ELR (cell line): ENCODE measurements at regions not wholly inside any gene's neighbourhood (a gene's known extent, or its start where the extent isn't known, plus 50 kb on each side); places are given as distances from the start of the nearest gene placed in this dataset.
A peak's percentile ranks its signal among the peaks of the same experiment; 100 is the strongest.

ENCODE experiments used
- DNase-seq: peaks from one replicate; pipeline ENCODE4 v3.0.0-alpha.2; 2015; ENCODE audit warnings: low read depth

DNA sequence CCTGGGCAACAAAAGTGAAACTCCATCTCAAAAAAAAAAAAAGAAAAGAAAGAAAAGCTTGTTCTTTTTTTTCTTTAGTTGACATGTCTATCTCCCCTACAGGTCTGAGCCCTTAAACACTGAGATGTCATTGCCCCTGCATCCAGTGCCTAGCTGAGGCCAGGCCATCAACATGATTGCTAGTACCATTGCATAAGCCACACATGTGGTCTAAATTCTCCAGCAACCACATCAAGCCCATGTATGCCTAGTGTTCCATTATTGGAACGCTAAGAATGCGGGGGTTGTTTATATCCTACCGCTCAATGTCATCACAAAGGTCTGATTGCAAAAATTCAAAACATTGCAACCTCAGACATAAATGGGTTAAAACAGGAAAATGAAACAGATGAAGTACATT, 62.7 kb downstream of the NPTX2 start:
- DNase-seq: no peak

DNA sequence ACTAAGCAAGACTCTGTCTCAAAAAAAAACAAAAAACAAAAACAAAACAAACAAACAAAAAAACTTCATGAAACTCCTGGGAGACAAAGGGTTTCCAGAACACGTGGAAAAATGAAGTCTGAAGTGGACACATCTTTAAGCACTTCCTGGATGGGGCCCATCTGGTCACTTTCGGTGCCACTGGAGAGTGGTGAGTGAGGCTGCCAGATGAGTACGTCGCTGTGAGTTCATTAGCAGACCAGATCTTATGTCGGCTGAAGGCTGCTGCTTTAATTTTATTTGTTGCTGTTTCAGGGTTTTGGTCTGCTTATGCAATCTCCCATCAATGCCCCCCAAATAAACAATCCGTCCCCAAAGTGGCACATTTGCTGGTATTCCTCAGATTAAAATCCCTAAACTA, 64.4 kb downstream of the NPTX2 start:
- DNase-seq: no peak

GRCh38 chr7:98681951-98682350, 64.9 kb downstream of the NPTX2 start:
- DNase-seq: no peak

- no peak for DNase-seq
These were observed 66.4 kb downstream of the NPTX2 start for GRCh38 chr7:98683514-98683913.

- no peak for DNase-seq
These were observed 68.5 kb downstream of the NPTX2 start for GRCh38 chr7:98685541-98685940.

DNA sequence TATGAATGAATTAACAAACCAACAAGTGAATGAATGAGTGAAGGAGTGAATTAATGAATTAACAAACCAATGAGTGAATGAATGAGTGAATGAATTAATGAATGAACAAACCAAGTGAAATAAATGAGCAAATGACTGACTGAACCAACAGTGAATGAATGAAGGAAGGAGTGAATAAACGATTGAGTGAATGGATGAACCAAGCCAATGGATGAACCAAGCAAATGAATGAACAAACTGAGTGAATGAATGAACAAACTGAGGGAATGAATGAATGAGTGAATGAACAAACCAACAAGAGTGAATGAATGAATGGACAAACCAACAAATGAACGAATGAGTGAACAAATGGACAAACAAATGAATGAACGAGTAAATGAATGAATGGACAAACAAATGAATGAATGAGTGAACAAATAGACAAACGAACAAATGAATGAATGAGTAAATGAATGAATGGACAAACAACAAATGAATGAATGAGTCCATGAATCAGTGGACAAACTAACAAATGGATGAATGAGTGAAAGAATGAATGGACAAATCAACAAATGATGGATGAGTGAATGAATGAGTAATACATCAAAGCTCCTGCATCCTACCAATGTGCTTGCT, 69.5 kb downstream of the NPTX2 start:
- no peak for DNase-seq

DNA sequence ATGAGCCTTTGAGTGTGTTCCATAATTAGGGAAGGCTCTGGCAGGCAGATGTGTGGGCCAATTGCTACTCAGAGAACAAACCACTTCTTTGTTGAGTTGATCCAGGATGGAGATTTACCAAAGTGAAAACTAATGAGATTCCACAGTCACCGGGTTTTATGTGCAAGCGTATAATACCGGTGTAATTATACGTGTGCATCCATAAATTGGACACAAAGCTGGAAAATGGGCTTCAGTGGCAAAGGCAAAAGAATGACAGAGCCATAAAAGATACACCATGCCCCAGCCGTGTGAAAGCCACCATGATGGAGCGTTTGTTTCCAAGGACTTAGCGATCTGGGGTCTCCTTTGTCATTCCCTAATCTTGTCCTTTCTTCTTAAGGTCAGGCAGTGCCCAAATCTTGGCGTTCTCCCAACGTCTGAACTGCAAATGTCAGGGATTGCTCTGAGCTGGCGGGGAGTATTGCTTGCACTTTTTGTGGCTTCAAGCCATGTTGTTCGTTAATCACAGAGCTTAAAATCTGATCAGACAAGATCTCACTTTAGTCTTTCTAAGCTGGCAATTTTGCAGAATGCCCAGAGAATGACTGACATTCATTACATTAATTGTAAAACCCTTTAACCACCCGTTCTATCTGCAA, 70.1 kb downstream of the NPTX2 start:
- DNase-seq: no peak

DNA sequence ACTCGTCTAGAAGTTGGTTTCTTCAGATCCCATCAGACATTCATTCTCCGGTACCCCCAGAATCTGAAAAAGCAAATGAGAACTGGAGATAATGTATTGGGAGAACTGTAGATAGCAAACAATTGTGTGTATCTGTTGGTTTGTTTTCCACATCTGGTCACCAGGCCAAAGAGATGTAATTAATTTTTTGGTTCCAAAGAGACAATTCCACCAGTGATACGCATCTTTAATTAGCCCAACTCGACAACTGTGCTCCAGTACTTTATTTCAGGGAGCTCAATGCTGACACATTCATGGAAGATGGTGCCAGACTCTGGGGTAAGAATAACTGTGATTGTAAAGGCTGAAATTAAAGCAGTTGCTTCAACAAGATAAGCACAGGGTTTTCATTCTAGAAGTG, 74.5 kb downstream of the NPTX2 start:
- DNase-seq: no peak

DNA sequence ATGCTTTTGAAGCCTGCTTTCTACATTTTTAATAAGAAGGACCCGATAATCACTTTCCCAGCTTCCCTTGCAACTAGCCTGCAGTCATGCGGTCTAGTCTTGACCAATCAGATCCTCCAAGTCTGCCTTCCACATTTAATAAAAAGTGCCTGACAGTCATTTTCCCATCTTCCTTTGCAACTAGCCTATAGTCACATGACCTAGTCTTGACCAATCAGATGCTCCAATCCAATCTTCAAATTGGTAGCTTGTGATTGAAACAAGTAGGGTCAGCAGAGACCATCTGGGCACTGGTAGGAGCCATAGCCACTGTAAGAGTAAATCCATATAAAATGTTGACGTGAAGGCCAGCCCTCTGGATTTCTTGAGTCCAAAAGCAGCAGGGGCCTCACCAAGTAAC, 80.0 kb downstream of the NPTX2 start:
- no peak for DNase-seq

- no peak for DNase-seq
These were observed 80.6 kb downstream of the NPTX2 start for GRCh38 chr7:98697485-98698240.

DNA sequence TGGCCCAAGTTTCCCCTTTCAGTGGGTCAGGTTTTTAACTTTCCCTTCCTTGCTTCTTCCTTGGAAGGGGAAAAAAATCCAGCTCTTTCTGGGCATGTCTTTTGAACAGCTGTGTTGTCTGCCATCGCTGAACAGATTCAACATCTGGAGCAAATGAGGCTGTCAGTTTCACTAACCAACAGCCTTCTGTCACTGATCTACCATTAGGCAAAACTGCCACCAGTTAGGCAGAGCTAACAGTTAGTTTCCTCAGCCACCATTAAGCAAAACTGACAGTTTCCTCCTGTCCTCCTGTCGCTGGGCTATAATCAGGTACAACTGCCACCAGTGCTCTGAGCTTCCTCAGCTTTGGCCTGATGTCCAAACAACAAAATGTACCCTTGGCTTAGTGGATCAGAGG, 81.9 kb downstream of the NPTX2 start:
- no peak for DNase-seq

GRCh38 chr7:98700533-98700932, 83.4 kb downstream of the NPTX2 start:
- no peak for DNase-seq

DNA sequence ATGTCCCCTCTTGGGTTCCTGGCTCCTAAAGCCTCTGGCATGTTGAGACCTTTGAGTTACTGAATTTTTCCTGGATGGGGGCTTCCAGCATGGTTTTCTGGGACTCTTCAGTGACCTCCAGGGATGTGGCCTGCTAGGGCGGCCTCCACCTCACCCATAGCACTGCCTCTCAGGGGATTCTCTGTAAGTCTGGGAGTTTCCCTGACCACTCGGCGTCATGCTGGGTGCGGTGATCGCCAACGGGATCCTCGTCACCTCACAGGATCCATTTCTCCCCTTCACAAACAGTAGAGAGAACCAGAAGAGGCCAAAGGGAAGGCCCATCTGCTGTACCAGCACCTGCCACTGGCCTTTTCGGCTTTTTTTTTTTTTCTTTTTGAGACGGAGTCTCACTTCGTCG, 84.3 kb downstream of the NPTX2 start:
- no peak for DNase-seq

GRCh38 chr7:98702021-98702420, 84.9 kb downstream of the NPTX2 start:
- no peak for DNase-seq

GRCh38 chr7:98703916-98704315, 86.8 kb downstream of the NPTX2 start:
- no peak for DNase-seq

DNA sequence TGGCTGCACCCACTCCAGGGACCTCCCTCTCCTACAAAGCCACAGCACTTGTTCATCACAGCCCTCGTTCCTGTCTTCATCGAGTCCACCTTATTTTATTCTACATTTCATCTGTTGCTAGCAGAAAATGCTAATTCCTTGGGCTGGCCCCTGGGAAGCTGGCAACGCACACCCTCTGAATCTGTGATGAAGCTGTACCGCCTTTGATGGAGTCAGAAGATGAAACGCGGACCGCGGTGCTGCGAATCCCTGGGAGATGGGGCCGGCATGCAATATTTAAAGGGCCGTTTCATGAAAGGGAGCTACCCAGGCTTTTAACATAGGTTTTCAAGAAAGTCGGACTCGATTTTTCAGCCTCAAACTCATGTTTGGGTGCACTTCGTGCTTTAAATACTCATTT, 88.5 kb downstream of the NPTX2 start:
- no peak for DNase-seq

DNA sequence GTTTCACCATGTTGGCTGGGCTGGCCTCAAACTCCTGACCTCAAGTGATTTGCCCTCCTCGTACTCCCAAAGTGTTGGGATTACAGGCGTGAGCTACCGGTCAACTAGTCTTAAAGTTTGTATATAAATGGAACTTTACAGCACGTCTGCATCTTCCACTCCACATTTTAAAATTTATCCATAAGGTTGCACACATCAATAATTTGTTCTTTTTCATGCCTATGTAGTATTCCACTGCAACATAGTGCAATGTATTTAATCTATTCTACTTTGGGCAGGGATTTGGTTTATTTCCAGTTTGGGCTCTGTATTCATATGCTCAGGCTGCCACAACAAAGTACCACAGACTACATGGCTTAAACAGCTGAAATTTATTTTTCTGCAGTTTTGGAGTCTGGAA, 90.0 kb downstream of the NPTX2 start:
- no peak for DNase-seq

- DNase-seq: no peak
These were observed 94.9 kb downstream of the NPTX2 start for GRCh38 chr7:98711945-98712344.

DNA sequence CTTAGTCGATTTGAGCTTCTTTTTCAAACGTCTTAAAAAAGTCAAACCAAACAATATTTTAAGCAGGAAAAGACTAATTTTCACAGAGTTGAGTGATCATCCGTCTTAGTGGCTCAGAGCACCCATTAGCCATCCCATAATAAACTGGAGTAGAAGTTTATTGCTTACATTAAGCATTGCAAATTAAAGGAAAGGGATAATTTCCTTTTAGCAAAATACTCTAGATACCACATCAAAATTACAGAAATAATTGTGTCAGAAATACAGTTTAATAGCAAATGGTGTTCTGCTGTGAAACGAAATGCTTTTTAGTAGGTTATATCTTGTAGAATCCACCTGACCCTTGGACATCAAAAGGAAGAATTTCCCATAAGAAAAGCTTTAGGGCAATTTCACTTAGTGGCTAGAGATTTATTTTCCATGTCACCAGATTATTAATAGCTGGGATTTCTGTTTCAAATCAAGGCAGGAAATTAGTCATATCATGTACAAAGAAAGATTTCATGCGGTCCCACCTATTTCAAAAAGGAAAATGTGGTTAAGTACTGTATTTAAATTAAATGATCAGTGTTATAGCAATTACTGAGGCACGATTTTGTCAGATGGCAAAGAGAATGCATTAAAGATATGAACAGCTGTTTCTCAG, 96.2 kb downstream of the NPTX2 start:
- peak; percentile 2 for DNase-seq

DNA sequence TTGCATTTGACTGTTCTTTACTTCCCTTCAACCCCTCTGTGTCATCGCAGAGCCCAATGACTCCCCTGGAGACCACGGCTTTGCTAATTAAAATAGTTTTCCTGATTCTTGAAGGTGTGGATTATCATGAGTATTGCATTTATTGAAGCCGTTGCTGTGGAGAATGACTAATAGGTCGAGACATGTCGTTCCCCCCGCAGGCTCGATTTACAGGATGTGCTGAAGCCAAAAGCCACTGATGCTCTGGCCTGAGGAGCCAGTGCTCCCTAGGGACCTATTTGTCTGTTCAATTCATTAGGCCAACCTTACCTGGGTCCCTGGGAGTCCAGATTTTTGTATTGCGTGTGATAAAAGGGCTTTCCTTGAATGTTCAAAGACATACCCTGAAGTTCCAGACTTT, 102.3 kb downstream of the NPTX2 start:
- DNase-seq: peak; percentile 4

GRCh38 chr7:98722402-98722801, 105.3 kb downstream of the NPTX2 start:
- DNase-seq: no peak

GRCh38 chr7:98724591-98724990, 107.5 kb downstream of the NPTX2 start:
- DNase-seq: no peak

- no peak for DNase-seq
These were observed 110.1 kb downstream of the NPTX2 start for GRCh38 chr7:98727146-98727709.
